Stimulated activated CD8-positive, alpha-beta memory T cell treated with anti-CD3 and anti-CD28 coated beads, Interleukin-2, amount 100 ng/mL, for 48 hours (primary cell): ENCODE measurements at regions not wholly inside any gene's neighbourhood (a gene's known extent, or its start where the extent isn't known, plus 50 kb on each side); places are given as distances from the start of the nearest gene placed in this dataset.

Experiments used
- DNase-seq, 2 donors: peaks; one replicate each; pipeline ENCODE4 v3.0.0-alpha.2; 2020; ENCODE audit warnings: low read depth in 2 of 2

GRCh38 chr16:62978451-62978850 is 942.2 kb upstream of the CDH8 start:
- DNase-seq: no peak

- no peak for DNase-seq
These were observed 941.6 kb upstream of the CDH8 start for GRCh38 chr16:62977876-62978275.

- no peak for DNase-seq
These were observed 938.2 kb upstream of the CDH8 start for GRCh38 chr16:62974424-62974823.

- DNase-seq: no peak
These were observed 934.6 kb upstream of the CDH8 start for GRCh38 chr16:62970851-62971250.

GRCh38 chr16:62969711-62970318 is 933.6 kb upstream of the CDH8 start:
- DNase-seq: no peak

- DNase-seq: no peak
These were observed 931.4 kb upstream of the CDH8 start for GRCh38 chr16:62967611-62968010.

- no peak for DNase-seq
These were observed 930.9 kb upstream of the CDH8 start for GRCh38 chr16:62967163-62967562.

GRCh38 chr16:62966626-62967025 is 930.4 kb upstream of the CDH8 start:
- DNase-seq: no peak

- no peak for DNase-seq
These were observed 929.6 kb upstream of the CDH8 start for GRCh38 chr16:62965831-62966230.

GRCh38 chr16:62963846-62964245 is 927.6 kb upstream of the CDH8 start:
- DNase-seq: no peak

GRCh38 chr16:62955033-62955349 is 918.8 kb upstream of the CDH8 start:
- no peak for DNase-seq

GRCh38 chr16:62954144-62955032 is 918.1 kb upstream of the CDH8 start:
- no peak for DNase-seq

- no peak for DNase-seq
These were observed 914.1 kb upstream of the CDH8 start for GRCh38 chr16:62950351-62950750.

GRCh38 chr16:62940569-62940968 is 904.3 kb upstream of the CDH8 start:
- no peak for DNase-seq

- DNase-seq: no peak
These were observed 903.4 kb upstream of the CDH8 start for GRCh38 chr16:62939687-62940086.

GRCh38 chr16:62933929-62934328 is 897.7 kb upstream of the CDH8 start:
- DNase-seq: no peak

GRCh38 chr16:62929593-62929992 is 893.4 kb upstream of the CDH8 start:
- no peak for DNase-seq

- no peak for DNase-seq
These were observed 890.9 kb upstream of the CDH8 start for GRCh38 chr16:62927122-62927521.

- no peak for DNase-seq
These were observed 890.0 kb upstream of the CDH8 start for GRCh38 chr16:62926121-62926801.

GRCh38 chr16:62921904-62922303 is 885.7 kb upstream of the CDH8 start:
- DNase-seq: no peak

- no peak for DNase-seq
These were observed 877.7 kb upstream of the CDH8 start for GRCh38 chr16:62913924-62914323.

- DNase-seq: no peak
These were observed 877.1 kb upstream of the CDH8 start for GRCh38 chr16:62913333-62913732.

- DNase-seq: no peak
These were observed 873.4 kb upstream of the CDH8 start for GRCh38 chr16:62909597-62909996.
